OCI-LY1 (cell line): ENCODE measurements at regions not wholly inside any gene's neighbourhood (a gene's known extent, or its start where the extent isn't known, plus 50 kb on each side); places are given as distances from the start of the nearest gene placed in this dataset.

ENCODE experiments used
- EZH2 ChIP-seq: fragments of 200-600 bp; sonication (generic), shearing (Covaris generic); IDR thresholded peaks from 2 replicates; pipeline ENCODE4 v1.8.0; 2017; ENCODE audit warnings: borderline replicate concordance, mixed run types, mild to moderate bottlenecking, antibody characterized with exemption, low read length, moderate library complexity, mixed read lengths
- TF ChIP-seq, protein P1 (sequence below): fragments of 200-600 bp; sonication (generic), shearing (Covaris generic); IDR thresholded peaks from 2 replicates; pipeline ENCODE4 v1.5.1; 2017; ENCODE audit warnings: mild to moderate bottlenecking, antibody characterized with exemption, low read length, moderate library complexity, mixed read lengths

DNA sequence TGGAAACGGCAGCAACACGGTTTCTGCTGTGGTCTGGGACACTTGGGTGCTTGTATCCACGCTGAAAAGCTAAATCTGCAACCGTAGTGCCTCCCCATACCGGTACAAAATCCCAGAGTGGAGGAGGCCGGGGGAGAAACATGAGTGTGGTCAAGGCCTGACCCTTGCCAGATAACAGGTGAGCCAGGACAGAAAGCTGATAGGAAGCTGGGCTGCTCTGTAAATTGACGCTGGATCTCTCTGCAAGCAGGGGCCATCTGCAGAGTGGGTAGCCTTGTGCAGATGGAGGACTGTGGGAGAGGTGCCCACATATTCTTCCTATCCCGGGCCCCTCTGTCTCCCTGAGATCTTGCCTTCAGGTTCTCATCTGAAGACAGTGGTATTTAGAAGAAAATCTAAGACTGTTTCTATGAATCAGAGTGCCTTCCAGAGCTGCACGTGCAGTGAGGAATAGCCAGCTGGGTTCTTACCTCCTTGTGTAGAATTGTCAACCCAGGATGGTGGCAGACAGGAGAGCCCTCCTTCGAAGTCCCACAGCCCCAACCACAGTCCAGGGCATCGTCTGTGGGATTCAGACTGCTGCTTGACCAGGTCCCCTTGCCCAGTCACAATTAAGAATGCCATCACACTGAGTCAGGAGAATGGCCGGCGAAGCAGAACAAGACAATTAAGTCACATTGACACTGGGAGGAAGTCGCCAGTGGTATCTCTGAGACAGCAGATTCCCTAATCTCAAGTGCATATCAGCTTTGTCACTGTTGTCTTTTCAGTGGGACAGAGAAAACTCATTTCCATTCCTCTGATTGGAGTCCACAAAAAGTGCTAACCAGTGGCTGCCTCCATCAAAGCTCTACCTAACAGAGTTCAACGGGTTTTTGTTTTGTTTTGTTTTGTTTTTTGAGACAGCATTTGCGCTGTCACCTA lies 100.0 kb upstream of the RIPOR2 start:
- TF ChIP-seq, protein P1, sequence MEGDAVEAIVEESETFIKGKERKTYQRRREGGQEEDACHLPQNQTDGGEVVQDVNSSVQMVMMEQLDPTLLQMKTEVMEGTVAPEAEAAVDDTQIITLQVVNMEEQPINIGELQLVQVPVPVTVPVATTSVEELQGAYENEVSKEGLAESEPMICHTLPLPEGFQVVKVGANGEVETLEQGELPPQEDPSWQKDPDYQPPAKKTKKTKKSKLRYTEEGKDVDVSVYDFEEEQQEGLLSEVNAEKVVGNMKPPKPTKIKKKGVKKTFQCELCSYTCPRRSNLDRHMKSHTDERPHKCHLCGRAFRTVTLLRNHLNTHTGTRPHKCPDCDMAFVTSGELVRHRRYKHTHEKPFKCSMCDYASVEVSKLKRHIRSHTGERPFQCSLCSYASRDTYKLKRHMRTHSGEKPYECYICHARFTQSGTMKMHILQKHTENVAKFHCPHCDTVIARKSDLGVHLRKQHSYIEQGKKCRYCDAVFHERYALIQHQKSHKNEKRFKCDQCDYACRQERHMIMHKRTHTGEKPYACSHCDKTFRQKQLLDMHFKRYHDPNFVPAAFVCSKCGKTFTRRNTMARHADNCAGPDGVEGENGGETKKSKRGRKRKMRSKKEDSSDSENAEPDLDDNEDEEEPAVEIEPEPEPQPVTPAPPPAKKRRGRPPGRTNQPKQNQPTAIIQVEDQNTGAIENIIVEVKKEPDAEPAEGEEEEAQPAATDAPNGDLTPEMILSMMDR = no peak
- no peak for TF ChIP-seq EZH2
